ENCODE measurements at regions not wholly inside any gene's neighbourhood (a gene's known extent, or its start where the extent isn't known, plus 50 kb on each side); places are given as distances from the start of the nearest gene placed in this dataset.
A peak's percentile ranks its signal among the peaks of the same experiment; 100 is the strongest.
"Not testable (repeated sequence)": the region's sequence is repeated elsewhere in the genome, so short reads cannot be mapped to it uniquely, and the experiment has no call there.

DNA sequence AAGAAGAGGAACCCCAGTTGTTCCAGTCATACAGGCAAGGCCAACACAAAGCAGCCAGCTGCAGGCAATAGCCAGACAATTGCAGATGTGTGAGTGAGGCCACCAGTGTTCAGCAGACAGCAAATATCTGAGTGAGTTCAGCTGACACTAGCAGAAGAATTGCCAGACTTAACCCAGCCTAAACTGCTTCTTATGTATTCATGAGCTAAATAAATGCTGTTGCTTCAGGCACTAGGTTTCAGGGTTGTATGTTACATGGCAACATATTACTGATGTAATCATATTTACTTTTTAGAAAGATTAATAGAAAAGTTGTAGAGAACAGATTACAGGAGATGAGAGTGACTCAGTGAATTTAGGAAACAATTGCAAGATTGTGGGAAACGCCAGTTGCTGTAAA, 129.8 kb upstream of the CHODL start:
- Histone ChIP-seq H3K36me3 (ENCODE audit: insufficient read depth, low read length) (no peaks in the 10 kb centered on the region), H3K79me2 (ENCODE audit: insufficient read depth, low read length) (no peaks in the 10 kb centered on the region), H2AFZ (ENCODE audit: low read length) (no peak overlapping the region), H3K27ac (ENCODE audit: low read depth, low read length) (no peak overlapping the region), H3K4me2 (ENCODE audit: insufficient read depth, low read length) (no peak overlapping the region), H3K9me3 (ENCODE audit: low read depth, low read length) (peaks cover 10% of the 10 kb centered on the region), H4K20me1 (ENCODE audit: insufficient read depth, low read length) (no peaks in the 10 kb centered on the region), H3K27me3 (ENCODE audit: insufficient read depth, low read length) (no peaks in the 10 kb centered on the region), H3K4me3 (ENCODE audit: insufficient read depth, low read length) (no peak overlapping the region), H3K4me1 (ENCODE audit: insufficient read depth, low read length) (no peaks in the 10 kb centered on the region)
- no peak for TF ChIP-seq CTCF (IDR thresholded peaks at IDR 0.05; ENCODE audit: extremely low read depth, low read depth, low read length)
- DNase-seq (ENCODE audit: insufficient read length, low spot score, missing footprints), result no peak

DNA sequence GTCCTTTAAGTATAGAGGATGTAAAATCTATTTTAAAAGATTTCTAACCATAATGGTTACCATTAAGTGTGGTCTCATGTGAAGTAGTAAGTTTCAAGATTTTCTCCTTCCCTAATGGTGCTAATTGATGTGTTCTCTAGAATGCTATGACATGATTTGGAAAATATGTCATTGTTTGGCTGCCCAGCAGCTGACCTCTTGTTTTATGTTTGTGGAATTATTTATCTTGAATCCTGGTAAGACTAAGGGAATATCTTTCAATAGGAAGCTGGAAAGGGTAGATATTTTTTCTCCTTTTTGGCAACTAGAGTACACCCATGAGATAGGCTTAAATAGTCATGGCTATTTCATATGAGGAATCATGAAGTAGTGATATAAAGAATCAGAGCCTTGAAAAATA, 139.8 kb upstream of the CHODL start:
- Histone ChIP-seq H3K4me1 (ENCODE audit: insufficient read depth, low read length) (no peaks in the 10 kb centered on the region), H3K27ac (ENCODE audit: low read depth, low read length) (no peak overlapping the region), H3K9me3 (ENCODE audit: low read depth, low read length) (peaks cover 8% of the 10 kb centered on the region), H2AFZ (ENCODE audit: low read length) (no peak overlapping the region), H3K4me3 (ENCODE audit: insufficient read depth, low read length) (no peak overlapping the region), H3K79me2 (ENCODE audit: insufficient read depth, low read length) (no peaks in the 10 kb centered on the region), H3K27me3 (ENCODE audit: insufficient read depth, low read length) (no peaks in the 10 kb centered on the region), H3K4me2 (ENCODE audit: insufficient read depth, low read length) (no peak overlapping the region), H4K20me1 (ENCODE audit: insufficient read depth, low read length) (no peaks in the 10 kb centered on the region), H3K36me3 (ENCODE audit: insufficient read depth, low read length) (no peaks in the 10 kb centered on the region)
- no peak for DNase-seq (ENCODE audit: insufficient read length, low spot score, missing footprints)
- TF ChIP-seq CTCF (IDR thresholded peaks at IDR 0.05; ENCODE audit: extremely low read depth, low read depth, low read length), result no peak

DNA sequence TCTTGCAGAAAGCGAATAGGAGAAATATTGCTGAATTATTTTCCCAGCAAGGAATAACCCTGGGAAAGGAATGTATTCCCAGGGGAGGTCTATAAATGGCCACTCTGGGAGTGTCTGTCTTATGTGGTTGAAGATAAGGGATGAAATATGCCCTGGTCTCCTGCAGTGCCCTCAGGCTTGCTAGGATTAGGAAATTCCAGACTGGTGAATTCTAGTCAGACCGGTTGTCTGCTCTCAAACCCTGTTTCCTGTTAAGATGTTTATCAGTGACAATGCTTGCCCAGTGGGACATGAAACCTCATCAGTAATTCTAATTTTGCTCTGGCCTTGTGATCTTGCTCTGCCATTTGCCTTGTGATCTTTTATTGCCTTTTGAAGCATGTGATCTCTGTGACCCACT, 148.2 kb upstream of the CHODL start:
- DNase-seq (ENCODE audit: insufficient read length, low spot score, missing footprints); H2AFZ ChIP-seq (ENCODE audit: low read length); H3K4me2 ChIP-seq (ENCODE audit: insufficient read depth, low read length); H3K9me3 ChIP-seq (ENCODE audit: low read depth, low read length); H3K36me3 ChIP-seq (ENCODE audit: insufficient read depth, low read length); H3K4me1 ChIP-seq (ENCODE audit: insufficient read depth, low read length); H3K4me3 ChIP-seq (ENCODE audit: insufficient read depth, low read length); H3K27ac ChIP-seq (ENCODE audit: low read depth, low read length); H3K79me2 ChIP-seq (ENCODE audit: insufficient read depth, low read length); H3K27me3 ChIP-seq (ENCODE audit: insufficient read depth, low read length); H4K20me1 ChIP-seq (ENCODE audit: insufficient read depth, low read length): not testable (repeated sequence)

GRCh38 chr21:18089786-18090185, 154.8 kb upstream of the CHODL start:
- no peak overlapping the region for H3K27ac ChIP-seq (ENCODE audit: low read depth, low read length)
- no peak for DNase-seq (ENCODE audit: insufficient read length, low spot score, missing footprints)
- H3K4me1 ChIP-seq (ENCODE audit: insufficient read depth, low read length), result no peaks in the 10 kb centered on the region
- H3K4me3 ChIP-seq (ENCODE audit: insufficient read depth, low read length), result no peak overlapping the region
- no peak overlapping the region for H2AFZ ChIP-seq (ENCODE audit: low read length)
- no peaks in the 10 kb centered on the region for H4K20me1 ChIP-seq (ENCODE audit: insufficient read depth, low read length)
- no peaks in the 10 kb centered on the region for H3K79me2 ChIP-seq (ENCODE audit: insufficient read depth, low read length)
- no peak for TF ChIP-seq CTCF (IDR thresholded peaks at IDR 0.05; ENCODE audit: extremely low read depth, low read depth, low read length)
- H3K27me3 ChIP-seq (ENCODE audit: insufficient read depth, low read length), result no peaks in the 10 kb centered on the region
- no peaks in the 10 kb centered on the region for H3K36me3 ChIP-seq (ENCODE audit: insufficient read depth, low read length)
- H3K4me2 ChIP-seq (ENCODE audit: insufficient read depth, low read length), result no peak overlapping the region
- peaks cover 12% of the 10 kb centered on the region for H3K9me3 ChIP-seq (ENCODE audit: low read depth, low read length)

- peak; percentile 22 for DNase-seq (ENCODE audit: insufficient read length, low spot score, missing footprints)
- Histone ChIP-seq H3K27ac (ENCODE audit: low read depth, low read length) (no peak overlapping the region), H3K27me3 (ENCODE audit: insufficient read depth, low read length) (no peaks in the 10 kb centered on the region), H3K4me2 (ENCODE audit: insufficient read depth, low read length) (no peak overlapping the region), H3K4me3 (ENCODE audit: insufficient read depth, low read length) (no peak overlapping the region), H3K9me3 (ENCODE audit: low read depth, low read length) (peaks cover 5% of the 10 kb centered on the region), H2AFZ (ENCODE audit: low read length) (no peak overlapping the region), H3K36me3 (ENCODE audit: insufficient read depth, low read length) (no peaks in the 10 kb centered on the region), H3K4me1 (ENCODE audit: insufficient read depth, low read length) (no peaks in the 10 kb centered on the region), H4K20me1 (ENCODE audit: insufficient read depth, low read length) (no peaks in the 10 kb centered on the region), H3K79me2 (ENCODE audit: insufficient read depth, low read length) (no peaks in the 10 kb centered on the region)
- no peak for TF ChIP-seq CTCF (IDR thresholded peaks at IDR 0.05; ENCODE audit: extremely low read depth, low read depth, low read length)
These were observed 174.2 kb upstream of the CHODL start for GRCh38 chr21:18070392-18070791.
